Caco-2 (cell line): ENCODE measurements at regions not wholly inside any gene's neighbourhood (a gene's known extent, or its start where the extent isn't known, plus 50 kb on each side); places are given as distances from the start of the nearest gene placed in this dataset.

Experiments used
- BruUV-seq: library from RNA; stranded (reverse); fragments of 400-500 nt; replicated peaks from 2 replicates; lab custom pipeline; 2021; lab: Mats Ljungman, UMichigan
- CTCF ChIA-PET: fragments of 300-600 bp; sonication (Branson Sonifier 250); formaldehyde crosslinking; loops from one replicate; lab custom pipeline; 2022; ENCODE audit warnings: antibody characterized with exemption; lab: Charles Lee
- POLR2A ChIA-PET: fragments of 300-600 bp; sonication (Branson Sonifier 250); formaldehyde crosslinking; loops from one replicate; lab custom pipeline; 2022; ENCODE audit warnings: antibody characterized with exemption; lab: Charles Lee
- DNase-seq, 2 experiments: peaks; one replicate each; pipeline versions ENCODE4 v3.0.0 to v3.0.0-alpha.2; 2020 to 2022
- H3K27me3 ChIP-seq: replicated peaks from 2 replicates; pipeline ENCODE4 v1.6.0; 2011; ENCODE audit warnings: low read length; ENCODE audit not compliant: control insufficient read depth, insufficient read depth
- H3K36me3 ChIP-seq: 2 replicates; pipeline ENCODE4 v1.5.1; 2011; ENCODE audit warnings: low read length; ENCODE audit not compliant: control insufficient read depth, insufficient read depth
- H3K4me1 ChIP-seq: fragments of 250-450 bp; sonication (Bioruptor Pico); 2 replicates; pipeline ENCODE4 v1.5.1; 2020; ENCODE audit warnings: mild to moderate bottlenecking
- H3K4me3 ChIP-seq: 2 replicates; pipeline ENCODE4 v1.5.1; 2011; ENCODE audit warnings: low read depth, mild to moderate bottlenecking, control low read depth, low read length
- H3K9me3 ChIP-seq: fragments of 250-450 bp; sonication (Bioruptor Pico); 2 replicates; pipeline ENCODE4 v1.5.1; 2020; ENCODE audit warnings: mild to moderate bottlenecking, moderate library complexity
- H3K27ac Mint-ChIP-seq: one replicate; pipeline ENCODE4 v1.8.0; 2022; ENCODE audit warnings: mixed read lengths; ENCODE audit not compliant: unreplicated experiment
- H3K27me3 Mint-ChIP-seq: one replicate; pipeline ENCODE4 v1.8.0; 2022; ENCODE audit warnings: mixed read lengths; ENCODE audit not compliant: insufficient read depth, unreplicated experiment
- H3K36me3 Mint-ChIP-seq: one replicate; pipeline ENCODE4 v1.8.0; 2022; ENCODE audit warnings: mild to moderate bottlenecking, mixed read lengths; ENCODE audit not compliant: insufficient read depth, unreplicated experiment
- H3K4me1 Mint-ChIP-seq: one replicate; pipeline ENCODE4 v1.8.0; 2022; ENCODE audit warnings: low read depth, mixed read lengths; ENCODE audit not compliant: unreplicated experiment
- H3K4me3 Mint-ChIP-seq: one replicate; pipeline ENCODE4 v1.8.0; 2022; ENCODE audit warnings: mild to moderate bottlenecking, moderate library complexity, mixed read lengths; ENCODE audit not compliant: unreplicated experiment
- H3K9me3 Mint-ChIP-seq: one replicate; pipeline ENCODE4 v1.8.0; 2022; ENCODE audit warnings: mixed read lengths; ENCODE audit not compliant: unreplicated experiment
- intact Hi-C: fragments of 100-400 bp; cut with micrococcal nuclease; formaldehyde crosslinking; loops from one replicate; pipeline ENCODE4 v1.10.0; 2022; ENCODE audit not compliant: unreplicated experiment
- TF ChIP-seq, protein P1 (sequence below), 2 experiments: fragments of 200-600 bp in 1 of 2; IDR thresholded peaks; 1 replicate in 1 of 2; 2 replicates in 1 of 2; pipeline versions ENCODE4 v1.5.1 to v1.8.0; 2011 to 2022; ENCODE audit warnings: antibody characterized with exemption in 1 of 2, control low read depth in 1 of 2, inconsistent platforms in 1 of 2, low read depth in 1 of 2, low read length in 1 of 2, mild to moderate bottlenecking in 1 of 2, moderate library complexity in 1 of 2; ENCODE audit not compliant: insufficient read depth in 1 of 2, severe bottlenecking in 1 of 2, unreplicated experiment in 1 of 2

DNA sequence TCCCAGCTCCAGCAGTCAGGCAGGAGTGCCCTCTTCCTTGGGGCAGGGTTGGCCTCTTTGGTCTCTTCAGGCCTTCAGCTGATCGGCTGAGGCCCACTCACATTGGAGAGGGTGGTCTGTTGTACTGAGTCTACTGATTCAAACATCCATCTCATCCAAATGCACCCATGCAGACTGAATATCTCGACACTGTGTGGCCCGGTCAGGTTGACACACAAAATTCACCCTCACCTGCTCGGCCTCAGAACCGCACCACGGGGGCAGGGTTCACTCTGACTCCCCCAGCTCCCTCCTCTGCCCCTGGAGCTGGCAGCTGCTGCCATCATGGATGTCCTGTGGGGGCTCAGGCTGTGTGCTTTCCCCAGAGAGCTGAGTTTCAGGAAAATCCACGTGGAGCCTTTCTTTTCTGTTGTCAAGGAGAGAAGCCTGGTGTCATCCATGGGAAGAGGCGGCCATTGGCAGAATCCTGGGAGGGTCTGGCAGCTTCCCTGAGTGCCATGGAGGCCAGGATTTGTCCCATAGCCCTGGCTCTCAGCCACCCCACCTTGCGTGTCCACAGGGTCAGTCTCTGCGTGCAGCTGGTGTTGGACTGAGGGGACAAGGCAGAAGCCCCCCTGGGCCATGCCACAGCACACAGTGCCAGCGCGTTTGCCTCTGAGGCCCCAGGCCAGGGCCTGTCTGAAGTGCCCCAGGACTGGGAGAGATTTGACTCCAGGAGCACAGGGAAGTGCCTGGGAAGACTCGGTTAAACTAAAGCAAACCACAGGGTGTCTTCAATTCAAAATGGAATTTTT lies 114.1 kb downstream of the ERMARD start:
- intact Hi-C loops = no loop called here
- H3K9me3 Mint-ChIP-seq = peaks cover 14% of the 10 kb centered on the region
- no peaks in the 10 kb centered on the region for H3K27me3 Mint-ChIP-seq

DNA sequence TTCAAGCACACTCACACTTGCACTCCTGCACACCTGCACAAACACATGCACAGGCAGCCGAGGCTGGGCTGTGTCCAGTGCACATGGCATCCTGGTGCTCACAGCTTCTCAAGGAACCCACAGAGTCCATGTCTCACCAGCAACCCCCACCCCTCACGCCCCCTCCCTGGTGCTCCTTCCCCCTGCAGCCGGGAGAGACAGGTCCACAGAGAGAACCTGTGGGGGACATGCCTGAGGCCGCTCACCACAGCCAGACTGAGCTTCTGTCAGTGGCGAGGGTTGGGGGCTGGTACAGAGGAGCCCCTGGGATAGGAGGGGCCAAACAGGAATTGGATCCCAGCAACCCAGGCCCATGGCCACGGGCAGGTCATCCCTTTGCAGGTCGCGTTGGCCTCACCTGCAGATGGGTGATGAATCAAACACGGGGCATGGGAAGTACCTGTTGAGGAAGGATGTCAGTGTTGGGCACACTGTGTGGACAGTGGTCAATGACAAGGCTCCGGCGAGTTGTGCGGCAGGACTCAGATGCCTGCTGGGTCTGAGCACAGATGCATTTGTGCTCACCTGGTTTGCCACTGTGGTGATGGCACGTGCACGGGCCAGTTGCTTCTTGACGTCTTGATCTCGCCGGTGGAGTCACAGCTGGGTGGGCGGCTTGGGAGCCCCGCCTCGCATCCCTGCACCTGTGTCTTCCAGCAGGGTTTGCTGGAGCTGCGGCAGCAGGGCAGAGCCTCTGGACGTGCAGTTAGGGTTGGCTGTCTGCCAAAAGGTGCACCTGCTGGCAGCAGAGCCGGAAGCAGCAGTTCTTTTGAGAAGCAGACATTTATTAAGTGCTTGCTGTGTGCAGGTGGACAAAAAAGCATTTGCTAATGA lies 113.0 kb downstream of the ERMARD start:
- Mint-ChIP-seq H3K27ac (no peak overlapping the region), H3K4me3 (no peak overlapping the region)
- BruUV-seq = no TSS peak

More for the DNA sequence above, 114.1 kb downstream of the ERMARD start:
- Mint-ChIP-seq H3K4me3 (no peak overlapping the region), H3K4me1 (no peaks in the 10 kb centered on the region), H3K36me3 (no peaks in the 10 kb centered on the region), H3K27ac (no peak overlapping the region)
- Histone ChIP-seq H3K4me1 (no peaks in the 10 kb centered on the region), H3K36me3 (no peaks in the 10 kb centered on the region), H3K4me3 (no peak overlapping the region), H3K9me3 (no peaks in the 10 kb centered on the region; the same call in 1 of the 2 replicates), H3K27me3 (no peaks in the 10 kb centered on the region)
- ChIA-PET CTCF (no interaction called here), POLR2A (no interaction called here)
- BruUV-seq = no TSS peak
- no peak for DNase-seq
- TF ChIP-seq, protein P1, sequence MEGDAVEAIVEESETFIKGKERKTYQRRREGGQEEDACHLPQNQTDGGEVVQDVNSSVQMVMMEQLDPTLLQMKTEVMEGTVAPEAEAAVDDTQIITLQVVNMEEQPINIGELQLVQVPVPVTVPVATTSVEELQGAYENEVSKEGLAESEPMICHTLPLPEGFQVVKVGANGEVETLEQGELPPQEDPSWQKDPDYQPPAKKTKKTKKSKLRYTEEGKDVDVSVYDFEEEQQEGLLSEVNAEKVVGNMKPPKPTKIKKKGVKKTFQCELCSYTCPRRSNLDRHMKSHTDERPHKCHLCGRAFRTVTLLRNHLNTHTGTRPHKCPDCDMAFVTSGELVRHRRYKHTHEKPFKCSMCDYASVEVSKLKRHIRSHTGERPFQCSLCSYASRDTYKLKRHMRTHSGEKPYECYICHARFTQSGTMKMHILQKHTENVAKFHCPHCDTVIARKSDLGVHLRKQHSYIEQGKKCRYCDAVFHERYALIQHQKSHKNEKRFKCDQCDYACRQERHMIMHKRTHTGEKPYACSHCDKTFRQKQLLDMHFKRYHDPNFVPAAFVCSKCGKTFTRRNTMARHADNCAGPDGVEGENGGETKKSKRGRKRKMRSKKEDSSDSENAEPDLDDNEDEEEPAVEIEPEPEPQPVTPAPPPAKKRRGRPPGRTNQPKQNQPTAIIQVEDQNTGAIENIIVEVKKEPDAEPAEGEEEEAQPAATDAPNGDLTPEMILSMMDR (IDR thresholded peaks at IDR 0.05; ENCODE audit: insufficient read depth in 1 of 2, low read depth in 1 of 2, low read length in 1 of 2, severe bottlenecking in 1 of 2, unreplicated experiment in 1 of 2) = no peak

DNA sequence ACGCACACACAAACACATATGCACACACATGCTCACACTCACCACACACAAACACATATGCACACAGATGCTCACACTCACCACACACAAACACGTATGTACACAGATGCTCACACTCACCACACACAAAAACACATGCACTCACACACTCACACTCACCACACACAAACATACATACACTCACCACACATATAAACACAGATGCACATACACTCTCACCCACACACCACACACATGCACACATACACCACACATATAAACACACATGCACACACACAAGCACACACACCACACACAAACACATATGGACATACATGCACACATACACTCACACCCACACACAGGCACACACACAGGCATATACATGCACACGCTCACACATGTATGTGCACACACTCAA lies 112.3 kb downstream of the ERMARD start:
- ChIA-PET POLR2A (no interaction called here), CTCF (no interaction called here)
- DNase-seq = no peak
- Histone ChIP-seq H3K36me3 (no peaks in the 10 kb centered on the region), H3K27me3 (no peaks in the 10 kb centered on the region), H3K4me3 (no peak overlapping the region), H3K4me1 (no peaks in the 10 kb centered on the region), H3K9me3 (no peaks in the 10 kb centered on the region)
- H3K36me3 Mint-ChIP-seq = no peaks in the 10 kb centered on the region
- H3K9me3 Mint-ChIP-seq = peaks cover 10% of the 10 kb centered on the region
- no peak overlapping the region for H3K27ac Mint-ChIP-seq
- intact Hi-C loops = no loop called here
- no peak overlapping the region for H3K4me3 Mint-ChIP-seq
- no TSS peak for BruUV-seq
- TF ChIP-seq, protein P1 (IDR thresholded peaks at IDR 0.05; ENCODE audit: insufficient read depth in 1 of 2, low read depth in 1 of 2, low read length in 1 of 2, severe bottlenecking in 1 of 2, unreplicated experiment in 1 of 2) = no peak
- H3K4me1 Mint-ChIP-seq = no peaks in the 10 kb centered on the region
- H3K27me3 Mint-ChIP-seq = no peaks in the 10 kb centered on the region

More for the DNA sequence above, 113.0 kb downstream of the ERMARD start:
- no peaks in the 10 kb centered on the region for H3K9me3 ChIP-seq
- H3K4me3 ChIP-seq = no peak overlapping the region
- TF ChIP-seq, protein P1 (IDR thresholded peaks at IDR 0.05; ENCODE audit: insufficient read depth in 1 of 2, low read depth in 1 of 2, low read length in 1 of 2, severe bottlenecking in 1 of 2, unreplicated experiment in 1 of 2) = no peak
- no peak for DNase-seq
- no peaks in the 10 kb centered on the region for H3K27me3 ChIP-seq
- no peaks in the 10 kb centered on the region for H3K27me3 Mint-ChIP-seq
- no peaks in the 10 kb centered on the region for H3K36me3 Mint-ChIP-seq
- intact Hi-C loops = no loop called here
- no peaks in the 10 kb centered on the region for H3K36me3 ChIP-seq
- H3K9me3 Mint-ChIP-seq = peaks cover 10% of the 10 kb centered on the region
- CTCF ChIA-PET = no interaction called here
- no peaks in the 10 kb centered on the region for H3K4me1 ChIP-seq
- H3K4me1 Mint-ChIP-seq = no peaks in the 10 kb centered on the region
- POLR2A ChIA-PET = no interaction called here
